Naive thymus-derived CD4-positive, alpha-beta T cell (primary cell): ENCODE measurements at regions not wholly inside any gene's neighbourhood (a gene's known extent, or its start where the extent isn't known, plus 50 kb on each side); places are given as distances from the start of the nearest gene placed in this dataset.

Experiments used
- ATAC-seq: fragments of 150-1000 bp; cut with Tn5 transposase; 2 replicates; pipeline ENCODE4 v1.10.0; 2021; ENCODE audit warnings: mild to moderate bottlenecking, moderate library complexity
- CTCF ChIA-PET: fragments of 350-600 bp; sonication (Branson Sonifier 250); formaldehyde crosslinking; loops from one replicate; lab custom pipeline; 2021; ENCODE audit warnings: antibody characterized with exemption; lab: Charles Lee
- POLR2A ChIA-PET: fragments of 350-600 bp; sonication (Branson Sonifier 250); formaldehyde crosslinking; loops from one replicate; lab custom pipeline; 2021; ENCODE audit warnings: antibody characterized with exemption, inconsistent platforms; lab: Charles Lee
- DNase-seq, 9 donors: peaks; one replicate each; pipeline versions ENCODE4 v3.0.0 to v3.0.0-alpha.2; 2020 to 2022; ENCODE audit warnings: mixed read lengths in 1 of 9
- H3K27ac ChIP-seq: one replicate; pipeline ENCODE4 v1.7.0; 2013; ENCODE audit warnings: mild to moderate bottlenecking, low read depth, low read length, moderate library complexity
- H3K27me3 ChIP-seq, 2 donors: one replicate each; pipeline ENCODE4 v1.7.0; 2013; ENCODE audit warnings: low read length in 2 of 2, mild to moderate bottlenecking in 2 of 2, moderate library complexity in 2 of 2; ENCODE audit not compliant: control insufficient read depth in 2 of 2, insufficient read depth in 2 of 2
- H3K36me3 ChIP-seq, 3 experiments: 1 replicate in 2 of 3; 2 replicates in 1 of 3; pipeline ENCODE4 v1.7.0; 2013; ENCODE audit warnings: low read length in 3 of 3, mild to moderate bottlenecking in 3 of 3, moderate library complexity in 1 of 3; ENCODE audit not compliant: insufficient read depth in 3 of 3, control insufficient read depth in 2 of 3
- H3K4me1 ChIP-seq, 2 donors: one replicate each; pipeline ENCODE4 v1.7.0; 2013; ENCODE audit warnings: low read length in 2 of 2, mild to moderate bottlenecking in 2 of 2, moderate library complexity in 1 of 2; ENCODE audit not compliant: control insufficient read depth in 2 of 2, insufficient read depth in 2 of 2
- H3K4me3 ChIP-seq: 2 replicates; pipeline ENCODE4 v1.7.0; 2013; ENCODE audit warnings: mild to moderate bottlenecking, low read length
- H3K9me3 ChIP-seq, 3 experiments: 1 replicate in 2 of 3; 2 replicates in 1 of 3; pipeline ENCODE4 v1.7.0; 2013; ENCODE audit warnings: low read length in 3 of 3; ENCODE audit not compliant: control insufficient read depth in 2 of 3
- H3K27ac Mint-ChIP-seq, 9 donors: one replicate each; pipeline ENCODE4 v1.8.0; 2020 to 2022; ENCODE audit warnings: mixed read lengths in 9 of 9, mild to moderate bottlenecking in 8 of 9, moderate library complexity in 5 of 9, inconsistent platforms in 2 of 9
- H3K27me3 Mint-ChIP-seq, 5 donors: one replicate each; pipeline ENCODE4 v1.8.0; 2021 to 2022; ENCODE audit warnings: mixed read lengths in 5 of 5, mild to moderate bottlenecking in 1 of 5
- H3K36me3 Mint-ChIP-seq, 5 donors: one replicate each; pipeline ENCODE4 v1.8.0; 2020 to 2022; ENCODE audit warnings: mixed read lengths in 5 of 5, mild to moderate bottlenecking in 3 of 5, inconsistent platforms in 1 of 5
- H3K4me1 Mint-ChIP-seq, 7 donors: one replicate each; pipeline ENCODE4 v1.8.0; 2020 to 2022; ENCODE audit warnings: mixed read lengths in 7 of 7, mild to moderate bottlenecking in 3 of 7, inconsistent platforms in 1 of 7
- H3K4me3 Mint-ChIP-seq, 10 donors: one replicate each; pipeline ENCODE4 v1.8.0; 2020 to 2022; ENCODE audit warnings: mild to moderate bottlenecking in 10 of 10, mixed read lengths in 10 of 10, moderate library complexity in 6 of 10, inconsistent platforms in 2 of 10
- H3K9me3 Mint-ChIP-seq, 11 donors: one replicate each; pipeline ENCODE4 v1.8.0; 2020 to 2022; ENCODE audit warnings: mixed read lengths in 11 of 11, mild to moderate bottlenecking in 4 of 11, inconsistent platforms in 1 of 11, moderate library complexity in 1 of 11
- intact Hi-C, 2 donors: fragments of 100-400 bp; cut with micrococcal nuclease; formaldehyde crosslinking; loops; one replicate each; pipeline ENCODE4 v1.15.1; 2023

DNA sequence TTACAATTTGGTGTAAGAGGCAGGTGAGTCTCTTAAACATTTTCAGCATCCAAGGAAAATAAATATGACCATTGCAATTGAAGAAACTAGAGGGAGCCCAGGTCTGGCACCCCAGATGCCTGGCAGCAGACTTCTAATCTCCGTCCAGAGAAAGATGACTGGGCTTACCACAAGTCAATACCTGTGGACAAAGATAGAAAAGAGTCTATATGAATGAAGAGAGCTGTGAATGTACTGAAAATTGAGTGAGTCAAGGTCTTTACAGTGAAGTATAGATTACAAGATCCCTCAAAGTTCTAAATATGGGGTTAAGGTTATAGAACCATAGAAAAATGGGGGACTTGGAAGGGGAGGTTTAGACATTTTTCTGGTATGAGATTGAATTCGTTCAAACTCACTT, 827.4 kb upstream of the NR2F2 start:
- Mint-ChIP-seq H3K9me3 (no peaks in the 10 kb centered on the region), H3K36me3 (no peaks in the 10 kb centered on the region), H3K27ac (no peak overlapping the region), H3K4me1 (peaks cover 0 to 24% (median 8%) of the 10 kb centered on the region in 7 donors), H3K4me3 (no peak overlapping the region), H3K27me3 (peaks cover 0 to 6% (median 0%) of the 10 kb centered on the region in 5 donors)
- no peaks in the 10 kb centered on the region for H3K36me3 ChIP-seq
- CTCF ChIA-PET: no interaction called here
- no peak for ATAC-seq
- intact Hi-C loops: no loop called here
- no peaks in the 10 kb centered on the region for H3K4me1 ChIP-seq
- H3K9me3 ChIP-seq: no peaks in the 10 kb centered on the region
- H3K4me3 ChIP-seq: no peak overlapping the region
- POLR2A ChIA-PET: no interaction called here
- H3K27ac ChIP-seq: no peak overlapping the region
- no peaks in the 10 kb centered on the region for H3K27me3 ChIP-seq
- no peak for DNase-seq

DNA sequence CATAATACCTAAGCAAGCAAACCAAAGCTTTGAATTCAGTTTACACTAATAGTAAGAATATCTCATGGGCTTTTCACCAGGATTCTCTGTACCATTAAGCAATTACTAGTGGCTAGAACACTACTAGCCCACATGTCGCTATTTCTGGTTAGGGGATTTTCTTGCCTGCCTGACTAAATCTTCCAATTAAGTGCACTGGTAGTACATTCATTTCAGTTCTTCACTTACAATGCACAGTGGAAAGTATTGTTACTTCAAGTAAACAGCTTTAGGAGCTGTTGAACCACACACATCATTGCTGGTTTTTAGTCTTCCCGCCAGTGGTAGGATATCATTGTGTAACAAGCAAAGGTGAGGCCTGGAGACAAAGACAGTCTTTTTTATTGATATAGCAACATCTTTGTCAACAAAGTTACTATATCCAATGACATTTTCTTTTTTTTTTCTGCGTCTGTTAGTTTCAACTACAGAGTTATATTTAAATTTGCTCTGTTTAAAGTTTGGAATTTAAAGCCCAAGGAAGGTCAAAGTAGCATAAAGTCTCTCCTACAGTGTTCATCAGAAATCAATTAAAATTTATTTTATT, 826.8 kb upstream of the NR2F2 start:
- H3K4me3 ChIP-seq: no peak overlapping the region
- no peaks in the 10 kb centered on the region for H3K9me3 ChIP-seq
- H3K4me1 Mint-ChIP-seq: peaks cover 0 to 18% (median 8%) of the 10 kb centered on the region in 7 donors
- ATAC-seq: no peak
- H3K27me3 Mint-ChIP-seq: peaks cover 0 to 6% (median 0%) of the 10 kb centered on the region in 5 donors
- ChIA-PET CTCF (no interaction called here), POLR2A (no interaction called here)
- H3K4me1 ChIP-seq: no peaks in the 10 kb centered on the region
- no peaks in the 10 kb centered on the region for H3K27me3 ChIP-seq
- no peaks in the 10 kb centered on the region for H3K36me3 ChIP-seq
- H3K27ac ChIP-seq: no peak overlapping the region
- H3K9me3 Mint-ChIP-seq: no peaks in the 10 kb centered on the region
- H3K27ac Mint-ChIP-seq: no peak overlapping the region
- no peak for DNase-seq
- no peaks in the 10 kb centered on the region for H3K36me3 Mint-ChIP-seq
- H3K4me3 Mint-ChIP-seq: no peak overlapping the region
- intact Hi-C loops: no loop called here

DNA sequence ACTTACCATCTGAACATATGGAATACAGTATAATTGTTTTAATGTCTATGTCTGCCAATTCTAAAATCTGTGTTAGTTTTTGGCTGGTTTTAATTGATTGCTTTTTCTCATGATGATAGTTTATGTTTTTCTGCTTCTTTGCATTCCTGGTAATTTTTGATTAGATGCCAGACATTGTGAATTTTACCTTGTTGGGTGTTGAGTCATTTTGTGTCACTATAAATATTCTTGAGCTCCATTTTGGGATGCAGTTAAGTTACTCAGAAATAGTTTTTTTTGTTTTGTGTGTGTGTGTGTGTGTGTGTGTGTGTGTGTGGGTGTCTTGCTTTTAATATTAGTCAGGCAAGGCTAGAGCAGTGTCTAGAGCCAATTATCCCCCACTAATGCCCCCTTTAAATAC, 818.8 kb upstream of the NR2F2 start:
- Histone ChIP-seq H3K36me3 (no peaks in the 10 kb centered on the region), H3K27me3 (no peaks in the 10 kb centered on the region), H3K4me3 (no peak overlapping the region), H3K9me3 (no peaks in the 10 kb centered on the region), H3K4me1 (no peaks in the 10 kb centered on the region), H3K27ac (no peak overlapping the region)
- no peaks in the 10 kb centered on the region for H3K4me1 Mint-ChIP-seq
- DNase-seq (no peak), ATAC-seq (no peak)
- ChIA-PET CTCF (no interaction called here), POLR2A (no interaction called here)
- intact Hi-C loops: no loop called here
- no peak overlapping the region for H3K27ac Mint-ChIP-seq
- H3K4me3 Mint-ChIP-seq: no peak overlapping the region
- peaks cover 0 to 12% (median 6%) of the 10 kb centered on the region in 5 donors for H3K27me3 Mint-ChIP-seq
- peaks cover 0 to 8% (median 4%) of the 10 kb centered on the region in 5 donors for H3K36me3 Mint-ChIP-seq
- H3K9me3 Mint-ChIP-seq: peaks cover 3 to 20% (median 5%) of the 10 kb centered on the region in 11 donors

DNA sequence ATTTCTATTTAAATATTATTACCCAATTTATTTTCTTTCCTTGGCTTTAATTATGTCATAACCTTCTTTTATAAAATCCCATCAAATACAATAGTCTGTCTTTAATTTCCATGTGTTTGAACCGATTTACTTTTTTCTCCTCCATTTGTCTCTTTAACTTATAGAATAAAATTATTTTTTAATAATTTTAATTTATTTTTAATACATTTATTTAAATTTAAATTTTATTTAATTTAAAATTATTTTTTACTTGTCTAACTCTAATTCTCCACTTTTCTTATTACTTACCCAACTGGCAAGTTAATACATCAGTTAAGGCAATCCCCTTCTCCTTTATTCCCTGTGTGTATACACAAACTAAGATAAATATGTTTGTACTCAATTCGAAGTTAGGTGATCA, 817.6 kb upstream of the NR2F2 start:
- H3K27me3 ChIP-seq: no peaks in the 10 kb centered on the region
- H3K4me3 ChIP-seq: no peak overlapping the region
- ATAC-seq: no peak
- H3K9me3 Mint-ChIP-seq: peaks cover 3 to 20% (median 5%) of the 10 kb centered on the region in 11 donors
- no peaks in the 10 kb centered on the region for H3K4me1 ChIP-seq
- intact Hi-C loops: no loop called here
- ChIA-PET POLR2A (no interaction called here), CTCF (no interaction called here)
- H3K4me3 Mint-ChIP-seq: no peak overlapping the region
- no peak overlapping the region for H3K27ac ChIP-seq
- no peak overlapping the region for H3K27ac Mint-ChIP-seq
- H3K4me1 Mint-ChIP-seq: no peaks in the 10 kb centered on the region
- H3K36me3 Mint-ChIP-seq: peaks cover 0 to 8% (median 4%) of the 10 kb centered on the region in 5 donors
- no peak for DNase-seq
- no peaks in the 10 kb centered on the region for H3K9me3 ChIP-seq
- no peaks in the 10 kb centered on the region for H3K36me3 ChIP-seq
- H3K27me3 Mint-ChIP-seq: peaks cover 0 to 15% (median 5%) of the 10 kb centered on the region in 5 donors

DNA sequence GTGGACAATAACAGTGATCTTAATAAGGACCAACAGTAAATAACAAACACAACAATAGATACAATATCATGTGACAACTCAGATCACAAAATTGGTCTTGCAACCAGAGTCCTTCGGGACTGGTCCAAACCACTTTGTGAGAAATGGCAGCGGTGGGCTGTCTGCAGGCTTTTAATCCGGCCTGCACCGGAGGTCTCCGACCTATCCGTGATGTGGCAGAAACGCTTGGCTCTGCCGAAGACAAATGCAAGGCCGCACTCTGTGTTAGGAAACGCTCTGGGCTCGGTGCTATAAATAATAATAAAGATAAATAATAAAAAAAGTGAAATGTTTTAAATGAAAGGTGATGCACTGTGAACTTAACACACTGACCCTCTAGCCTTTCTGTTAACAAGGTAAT, 810.6 kb upstream of the NR2F2 start:
- Mint-ChIP-seq H3K27me3 (peaks cover 3 to 23% (median 5%) of the 10 kb centered on the region in 5 donors), H3K4me1 (no peaks in the 10 kb centered on the region), H3K27ac (no peak overlapping the region), H3K9me3 (peaks cover 0 to 2% (median 0%) of the 10 kb centered on the region in 11 donors), H3K36me3 (peaks cover 0 to 4% (median 0%) of the 10 kb centered on the region in 5 donors), H3K4me3 (no peak overlapping the region)
- no peak overlapping the region for H3K27ac ChIP-seq
- ChIA-PET POLR2A (no interaction called here), CTCF (no interaction called here)
- H3K4me1 ChIP-seq: no peaks in the 10 kb centered on the region
- no peak overlapping the region for H3K4me3 ChIP-seq
- intact Hi-C loops: loop anchor here in 1 of 2 donors (2.0 kb wide), 1 partner anchor 21 kb away; no protein-coding TSS in a partner anchor
- no peaks in the 10 kb centered on the region for H3K36me3 ChIP-seq
- H3K27me3 ChIP-seq: no peaks in the 10 kb centered on the region
- ATAC-seq (no peak), DNase-seq (no peak)
- H3K9me3 ChIP-seq: no peaks in the 10 kb centered on the region

DNA sequence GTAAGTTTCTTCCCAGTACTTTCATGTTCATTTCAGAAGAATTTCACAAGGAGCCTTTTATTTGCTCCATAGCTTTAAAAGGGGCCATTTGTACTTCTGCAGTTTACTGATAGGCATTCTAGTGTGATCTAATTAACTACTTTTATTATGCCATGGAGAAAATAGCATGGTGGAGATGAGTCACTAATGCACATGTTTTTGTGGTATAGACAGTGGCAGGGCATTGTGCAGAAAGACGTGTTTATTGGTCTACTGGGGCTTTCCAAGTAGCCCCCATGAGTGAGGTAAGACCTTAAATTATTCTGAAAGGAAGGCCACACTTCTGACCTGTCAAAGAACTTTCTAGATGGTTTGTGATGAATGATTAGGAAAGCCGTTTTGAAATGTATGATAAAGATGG, 810.0 kb upstream of the NR2F2 start:
- intact Hi-C loops: loop anchor here in 1 of 2 donors (2.0 kb wide), 1 partner anchor 20 kb away; no protein-coding TSS in a partner anchor
- no peak overlapping the region for H3K4me3 ChIP-seq
- DNase-seq (no peak), ATAC-seq (no peak)
- H3K9me3 ChIP-seq: no peaks in the 10 kb centered on the region
- ChIA-PET POLR2A (no interaction called here), CTCF (no interaction called here)
- H3K36me3 Mint-ChIP-seq: peaks cover 0 to 5% (median 0%) of the 10 kb centered on the region in 5 donors
- H3K27ac ChIP-seq: no peak overlapping the region
- no peak overlapping the region for H3K27ac Mint-ChIP-seq
- H3K27me3 Mint-ChIP-seq: peaks cover 2 to 23% (median 10%) of the 10 kb centered on the region in 5 donors
- no peaks in the 10 kb centered on the region for H3K36me3 ChIP-seq
- H3K27me3 ChIP-seq: no peaks in the 10 kb centered on the region
- no peak overlapping the region for H3K4me3 Mint-ChIP-seq
- peaks cover 0 to 5% (median 2%) of the 10 kb centered on the region in 11 donors for H3K9me3 Mint-ChIP-seq
- no peaks in the 10 kb centered on the region for H3K4me1 Mint-ChIP-seq
- H3K4me1 ChIP-seq: no peaks in the 10 kb centered on the region

DNA sequence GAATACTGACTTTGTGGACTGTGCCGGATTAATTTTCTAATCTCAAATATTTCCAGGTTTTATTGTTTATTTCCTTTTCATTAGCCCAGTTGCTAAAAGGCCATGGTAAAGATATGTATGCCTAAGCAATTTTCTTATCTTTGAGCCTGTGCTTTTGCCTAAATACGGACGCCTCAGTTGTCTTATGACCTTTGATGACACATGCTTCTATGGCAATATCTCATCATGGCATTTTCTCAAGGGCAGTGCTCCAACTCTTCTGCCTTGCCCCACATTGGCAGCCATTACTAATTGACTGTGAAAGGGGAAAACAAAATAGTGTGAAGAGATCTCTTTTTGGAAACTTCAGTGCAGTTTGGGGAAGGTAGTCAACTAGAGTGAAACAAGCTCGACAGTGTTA, 809.6 kb upstream of the NR2F2 start:
- intact Hi-C loops: loop anchor here in 1 of 2 donors (2.0 kb wide), 1 partner anchor 20 kb away; no protein-coding TSS in a partner anchor
- Histone ChIP-seq H3K36me3 (no peaks in the 10 kb centered on the region), H3K4me1 (no peaks in the 10 kb centered on the region), H3K9me3 (no peaks in the 10 kb centered on the region), H3K27me3 (no peaks in the 10 kb centered on the region), H3K27ac (no peak overlapping the region), H3K4me3 (no peak overlapping the region)
- ChIA-PET CTCF (no interaction called here), POLR2A (no interaction called here)
- Mint-ChIP-seq H3K4me1 (no peaks in the 10 kb centered on the region), H3K27ac (no peak overlapping the region), H3K4me3 (no peak overlapping the region), H3K9me3 (peaks cover 0 to 5% (median 2%) of the 10 kb centered on the region in 11 donors), H3K36me3 (peaks cover 0 to 5% (median 0%) of the 10 kb centered on the region in 5 donors), H3K27me3 (peaks cover 0 to 19% (median 10%) of the 10 kb centered on the region in 5 donors)
- ATAC-seq (no peak), DNase-seq (no peak)
